Hepatocyte (in vitro differentiated cells): ENCODE measurements at regions not wholly inside any gene's neighbourhood (a gene's known extent, or its start where the extent isn't known, plus 50 kb on each side); places are given as distances from the start of the nearest gene placed in this dataset.

Experiments used
- DNase-seq: peaks from one replicate; pipeline ENCODE4 v3.0.0-alpha.2; 2016; ENCODE audit warnings: low spot score
- H2AFZ ChIP-seq: fragments of 200-600 bp; sonication (generic); 2 replicates; pipeline ENCODE4 v1.6.0; 2016; ENCODE audit warnings: antibody characterized with exemption, mild to moderate bottlenecking
- H3K27ac ChIP-seq: fragments of 200-600 bp; sonication (generic); 2 replicates; pipeline ENCODE4 v1.5.1; 2016; ENCODE audit warnings: mild to moderate bottlenecking
- H3K27me3 ChIP-seq: fragments of 200-600 bp; sonication (generic); 2 replicates; pipeline ENCODE4 v1.6.1; 2016
- H3K36me3 ChIP-seq: fragments of 200-600 bp; sonication (generic); replicated peaks from 2 replicates; pipeline ENCODE4 v1.5.1; 2016; ENCODE audit warnings: low read depth; ENCODE audit not compliant: insufficient read depth
- H3K4me1 ChIP-seq: fragments of 200-600 bp; sonication (generic); 2 replicates; pipeline ENCODE4 v1.5.1; 2016; ENCODE audit warnings: mild to moderate bottlenecking, moderate library complexity; ENCODE audit not compliant: insufficient read depth
- H3K4me2 ChIP-seq: fragments of 200-600 bp; sonication (generic); 2 replicates; pipeline ENCODE4 v1.6.0; 2016
- H3K4me3 ChIP-seq: fragments of 200-600 bp; sonication (generic); 2 replicates; pipeline ENCODE4 v1.5.1; 2016; ENCODE audit warnings: mild to moderate bottlenecking
- H3K79me2 ChIP-seq: fragments of 200-600 bp; sonication (generic); 2 replicates; pipeline ENCODE4 v1.6.0; 2017; ENCODE audit warnings: mild to moderate bottlenecking
- H3K9me2 ChIP-seq: fragments of 200-600 bp; sonication (generic); replicated peaks from 2 replicates; pipeline ENCODE4 v1.6.0; 2017; ENCODE audit warnings: mild to moderate bottlenecking; ENCODE audit not compliant: insufficient read depth
- H3K9me3 ChIP-seq: fragments of 200-600 bp; sonication (generic); 2 replicates; pipeline ENCODE4 v1.5.1; 2016; ENCODE audit warnings: low read depth, mild to moderate bottlenecking
- H4K20me1 ChIP-seq: fragments of 200-600 bp; sonication (generic); 2 replicates; pipeline ENCODE4 v1.6.0; 2016; ENCODE audit warnings: mild to moderate bottlenecking; ENCODE audit not compliant: insufficient read depth, poor library complexity, severe bottlenecking
- CTCF ChIP-seq: fragments of 200-600 bp; sonication (generic); IDR thresholded peaks from 2 replicates; pipeline ENCODE4 v1.5.1; 2016; ENCODE audit warnings: antibody characterized with exemption, mild to moderate bottlenecking; ENCODE audit not compliant: poor library complexity
- EZH2 ChIP-seq: fragments of 200-600 bp; sonication (generic); IDR thresholded peaks from 2 replicates; pipeline ENCODE4 v1.6.1; 2016; ENCODE audit warnings: antibody characterized with exemption, mild to moderate bottlenecking, borderline replicate concordance
- EZH2phosphoT487 ChIP-seq: fragments of 200-600 bp; sonication (generic); IDR thresholded peaks from one replicate; pipeline ENCODE4 v1.6.1; 2018; ENCODE audit warnings: antibody characterized with exemption, mild to moderate bottlenecking, low read depth, moderate library complexity; ENCODE audit not compliant: unreplicated experiment, severe bottlenecking
- WGBS: methylation state at CpG from one replicate; pipeline ENCODE4 v1.1.6; 2016; ENCODE audit warnings: low lambda C conversion rate; ENCODE audit errors: missing lambda C conversion rate; 5-methylcytosine and 5-hydroxymethylcytosine counted together

- H3K36me3 ChIP-seq: no peaks in the 10 kb centered on the region
- no peak overlapping the region for H3K4me3 ChIP-seq
- peaks cover 3% of the 10 kb centered on the region for H3K4me1 ChIP-seq
- no peak overlapping the region for H3K27ac ChIP-seq
- TF ChIP-seq EZH2phosphoT487 (no peak), CTCF (peak; percentile 38), EZH2 (no peak)
- WGBS: 42% methylated on average over 3 of the region's 3 CpGs
- no peak overlapping the region for H2AFZ ChIP-seq
- H4K20me1 ChIP-seq: no peaks in the 10 kb centered on the region
- H3K9me3 ChIP-seq: no peaks in the 10 kb centered on the region
- no peak overlapping the region for H3K4me2 ChIP-seq
- no peaks in the 10 kb centered on the region for H3K9me2 ChIP-seq
- H3K79me2 ChIP-seq: no peaks in the 10 kb centered on the region
- H3K27me3 ChIP-seq: no peaks in the 10 kb centered on the region
- DNase-seq: peak; percentile 59
Observed at GRCh38 chr21:35933466-35933865, 126.9 kb downstream of the SETD4 start.

GRCh38 chr21:35932232-35932911, 128.0 kb downstream of the SETD4 start:
- Histone ChIP-seq H3K79me2 (no peaks in the 10 kb centered on the region), H3K9me2 (no peaks in the 10 kb centered on the region), H2AFZ (no peak overlapping the region), H3K36me3 (no peaks in the 10 kb centered on the region), H3K4me3 (no peak overlapping the region), H4K20me1 (no peaks in the 10 kb centered on the region), H3K4me1 (peaks cover 3% of the 10 kb centered on the region), H3K4me2 (peak overlapping the region; percentile 28), H3K9me3 (no peaks in the 10 kb centered on the region), H3K27ac (peak overlapping the region; percentile 56), H3K27me3 (no peaks in the 10 kb centered on the region)
- peak; percentile 79 for DNase-seq
- TF ChIP-seq EZH2: no peak
- no peak for TF ChIP-seq CTCF
- no peak for TF ChIP-seq EZH2phosphoT487
- WGBS: 45% methylated on average over 11 of the region's 11 CpGs

- no peak for TF ChIP-seq EZH2phosphoT487
- no peak for TF ChIP-seq EZH2
- no peak for TF ChIP-seq CTCF
- Histone ChIP-seq H3K9me3 (no peaks in the 10 kb centered on the region), H3K9me2 (no peaks in the 10 kb centered on the region), H2AFZ (no peak overlapping the region), H3K27ac (no peak overlapping the region), H3K4me1 (peaks cover 8% of the 10 kb centered on the region), H3K36me3 (no peaks in the 10 kb centered on the region), H3K4me3 (no peak overlapping the region), H3K79me2 (no peaks in the 10 kb centered on the region), H3K4me2 (no peak overlapping the region), H4K20me1 (no peaks in the 10 kb centered on the region), H3K27me3 (no peaks in the 10 kb centered on the region)
- DNase-seq: no peak
- WGBS: 89% methylated on average over 6 of the region's 6 CpGs
Observed at GRCh38 chr21:35929901-35930300, 130.4 kb downstream of the SETD4 start.

- H3K4me1 ChIP-seq: peaks cover 14% of the 10 kb centered on the region
- H3K9me2 ChIP-seq: no peaks in the 10 kb centered on the region
- H3K9me3 ChIP-seq: no peaks in the 10 kb centered on the region
- WGBS: 54% methylated on average over 7 of the region's 7 CpGs
- H3K4me2 ChIP-seq: no peak overlapping the region
- no peaks in the 10 kb centered on the region for H4K20me1 ChIP-seq
- no peak for DNase-seq
- H3K79me2 ChIP-seq: no peaks in the 10 kb centered on the region
- no peak overlapping the region for H3K4me3 ChIP-seq
- H3K27ac ChIP-seq: no peak overlapping the region
- H3K27me3 ChIP-seq: no peaks in the 10 kb centered on the region
- no peaks in the 10 kb centered on the region for H3K36me3 ChIP-seq
- TF ChIP-seq EZH2 (no peak), EZH2phosphoT487 (no peak), CTCF (no peak)
- no peak overlapping the region for H2AFZ ChIP-seq
Observed at GRCh38 chr21:35927262-35927661, 133.1 kb downstream of the SETD4 start.
